ENCODE measurements at regions not wholly inside any gene's neighbourhood (a gene's known extent, or its start where the extent isn't known, plus 50 kb on each side); places are given as distances from the start of the nearest gene placed in this dataset.

- no peak for TF ChIP-seq CTCF (IDR thresholded peaks at IDR 0.05)
- H3K9ac ChIP-seq (ENCODE audit: low read depth in 2 of 2, low read length in 2 of 2) = no peak overlapping the region
- no peaks in the 10 kb centered on the region for H3K36me3 ChIP-seq
- H3K4me1 ChIP-seq = no peaks in the 10 kb centered on the region
- H3K27me3 ChIP-seq = no peaks in the 10 kb centered on the region
- H3K27ac ChIP-seq = no peak overlapping the region
- H3K4me3 ChIP-seq = no peak overlapping the region
- DNase-seq = no peak
- intact Hi-C loops (cut with DNase I) = no loop called here
- H3K9me3 ChIP-seq = no peaks in the 10 kb centered on the region
Measured at GRCh38 chr7:94054130-94054529, 50.0 kb upstream of the BET1 start.

GRCh38 chr7:94055963-94056362, 51.8 kb upstream of the BET1 start:
- no peak for DNase-seq
- Histone ChIP-seq H3K36me3 (no peaks in the 10 kb centered on the region), H3K9me3 (no peaks in the 10 kb centered on the region), H3K4me1 (no peaks in the 10 kb centered on the region), H3K27me3 (no peaks in the 10 kb centered on the region), H3K27ac (no peak overlapping the region), H3K9ac (ENCODE audit: low read depth in 2 of 2, low read length in 2 of 2) (no peak overlapping the region), H3K4me3 (no peak overlapping the region)
- intact Hi-C loops (cut with DNase I) = no loop called here
- TF ChIP-seq CTCF (IDR thresholded peaks at IDR 0.05) = no peak

- no peaks in the 10 kb centered on the region for H3K36me3 ChIP-seq
- no peaks in the 10 kb centered on the region for H3K4me1 ChIP-seq
- H3K9me3 ChIP-seq = no peaks in the 10 kb centered on the region
- H3K4me3 ChIP-seq = no peak overlapping the region
- DNase-seq = no peak
- no peak overlapping the region for H3K27ac ChIP-seq
- H3K27me3 ChIP-seq = no peaks in the 10 kb centered on the region
- intact Hi-C loops (cut with DNase I) = no loop called here
- H3K9ac ChIP-seq (ENCODE audit: low read depth in 2 of 2, low read length in 2 of 2) = no peak overlapping the region
- no peak for TF ChIP-seq CTCF (IDR thresholded peaks at IDR 0.05)
Measured at GRCh38 chr7:94056796-94057207, 52.6 kb upstream of the BET1 start.

- Histone ChIP-seq H3K27ac (no peak overlapping the region), H3K4me1 (no peaks in the 10 kb centered on the region), H3K4me3 (no peak overlapping the region), H3K36me3 (no peaks in the 10 kb centered on the region), H3K9ac (ENCODE audit: low read depth in 2 of 2, low read length in 2 of 2) (no peak overlapping the region), H3K27me3 (no peaks in the 10 kb centered on the region), H3K9me3 (no peaks in the 10 kb centered on the region)
- intact Hi-C loops (cut with DNase I) = no loop called here
- DNase-seq = no peak
- no peak for TF ChIP-seq CTCF (IDR thresholded peaks at IDR 0.05)
Measured at GRCh38 chr7:94057955-94058354, 53.8 kb upstream of the BET1 start.

- intact Hi-C loops (cut with DNase I) = no loop called here
- TF ChIP-seq CTCF (IDR thresholded peaks at IDR 0.05) = no peak
- H3K27me3 ChIP-seq = no peaks in the 10 kb centered on the region
Measured at GRCh38 chr7:94059746-94060145, 55.6 kb upstream of the BET1 start.

GRCh38 chr7:94060752-94061151, 56.6 kb upstream of the BET1 start:
- DNase-seq = no peak
- TF ChIP-seq CTCF (IDR thresholded peaks at IDR 0.05) = no peak
- H3K36me3 ChIP-seq = no peaks in the 10 kb centered on the region
- no peak overlapping the region for H3K27ac ChIP-seq
- intact Hi-C loops (cut with DNase I) = no loop called here
- H3K9me3 ChIP-seq = no peaks in the 10 kb centered on the region
- no peaks in the 10 kb centered on the region for H3K4me1 ChIP-seq
- H3K4me3 ChIP-seq = no peak overlapping the region
- no peaks in the 10 kb centered on the region for H3K27me3 ChIP-seq
- H3K9ac ChIP-seq (ENCODE audit: low read depth in 2 of 2, low read length in 2 of 2) = no peak overlapping the region

More at GRCh38 chr7:94059746-94060145, 55.6 kb upstream of the BET1 start:
- Histone ChIP-seq H3K4me3 (no peak overlapping the region), H3K4me1 (no peaks in the 10 kb centered on the region), H3K27ac (no peak overlapping the region), H3K9me3 (no peaks in the 10 kb centered on the region), H3K9ac (ENCODE audit: low read depth in 2 of 2, low read length in 2 of 2) (no peak overlapping the region), H3K36me3 (no peaks in the 10 kb centered on the region)
- DNase-seq = no peak

Measured in colonic mucosa (tissue), 4 donors.